ENCODE measurements at regions not wholly inside any gene's neighbourhood (a gene's known extent, or its start where the extent isn't known, plus 50 kb on each side); places are given as distances from the start of the nearest gene placed in this dataset.

DNA sequence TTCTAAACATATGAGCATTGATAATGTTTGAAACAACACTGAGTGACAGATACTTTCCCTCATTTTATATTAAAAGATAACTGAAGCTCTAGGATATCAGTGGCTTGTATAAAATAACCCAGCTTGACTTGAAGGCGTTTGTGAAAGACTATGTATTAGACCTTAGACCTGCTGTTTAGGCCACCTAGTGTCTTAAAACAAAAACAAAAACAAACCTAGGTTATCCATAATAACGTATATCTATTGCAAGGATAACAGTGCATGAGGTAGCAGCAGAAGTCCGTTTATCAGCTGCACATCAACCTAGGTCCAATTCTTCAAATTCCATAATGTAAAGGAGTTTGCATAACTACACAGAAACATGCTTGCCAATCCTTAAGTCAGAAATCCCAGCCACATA is 79.5 kb upstream of the MAP2 start (continued):
- TF ChIP-seq MAFK (IDR thresholded peaks at IDR 0.05; ENCODE audit: low read depth, low read length) (no peak), HDAC6 (IDR thresholded peaks at IDR 0.05; ENCODE audit: low read depth, low read length) (no peak), SIN3A (conservative IDR thresholded peaks at IDR 0.05 in 1 of 2, IDR thresholded peaks at IDR 0.05 in 1 of 2; ENCODE audit: low read depth in 1 of 2, low read length in 2 of 2) (no peak), TBP (IDR thresholded peaks at IDR 0.05; ENCODE audit: low read depth, low read length) (no peak), CTBP2 (IDR thresholded peaks at IDR 0.05; ENCODE audit: borderline replicate concordance, insufficient read depth, insufficient read length, low read length) (no peak), RAD21 (IDR thresholded peaks at IDR 0.05 in 1 of 2, conservative IDR thresholded peaks at IDR 0.05 in 1 of 2; ENCODE audit: low read depth in 2 of 2, low read length in 2 of 2) (no peak), ASH2L (IDR thresholded peaks at IDR 0.05; ENCODE audit: low read length) (no peak), CBX5 (IDR thresholded peaks at IDR 0.05; ENCODE audit: low read depth, low read length) (no peak)
- TF ChIP-seq, protein P1, sequence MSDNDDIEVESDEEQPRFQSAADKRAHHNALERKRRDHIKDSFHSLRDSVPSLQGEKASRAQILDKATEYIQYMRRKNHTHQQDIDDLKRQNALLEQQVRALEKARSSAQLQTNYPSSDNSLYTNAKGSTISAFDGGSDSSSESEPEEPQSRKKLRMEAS (IDR thresholded peaks at IDR 0.05), result no peak
